Activated CD8-positive, alpha-beta memory T cell treated with anti-CD3 and anti-CD28 coated beads for 24 hours (primary cell): ENCODE measurements at regions not wholly inside any gene's neighbourhood (a gene's known extent, or its start where the extent isn't known, plus 50 kb on each side); places are given as distances from the start of the nearest gene placed in this dataset.
"Not testable (repeated sequence)": the region's sequence is repeated elsewhere in the genome, so short reads cannot be mapped to it uniquely, and the experiment has no call there.

Experiments used
- DNase-seq: peaks from one replicate; pipeline ENCODE4 v3.0.0-alpha.2; 2020

GRCh38 chr13:88436974-88437373 lies 765.8 kb downstream of the SLITRK5 start:
- DNase-seq: no peak

- DNase-seq: no peak
These were observed 779.3 kb downstream of the SLITRK5 start for GRCh38 chr13:88450515-88450914.

GRCh38 chr13:88456151-88456550 lies 785.0 kb downstream of the SLITRK5 start:
- DNase-seq: no peak

GRCh38 chr13:88459331-88459730 lies 788.2 kb downstream of the SLITRK5 start:
- no peak for DNase-seq

GRCh38 chr13:88461272-88462009 lies 790.3 kb downstream of the SLITRK5 start:
- no peak for DNase-seq

GRCh38 chr13:88464851-88465250 lies 793.7 kb downstream of the SLITRK5 start:
- DNase-seq: no peak

GRCh38 chr13:88472316-88472715 lies 801.1 kb downstream of the SLITRK5 start:
- no peak for DNase-seq

GRCh38 chr13:88483202-88483601 lies 812.0 kb downstream of the SLITRK5 start:
- DNase-seq: no peak

- DNase-seq: no peak
These were observed 836.7 kb downstream of the SLITRK5 start for GRCh38 chr13:88507909-88508308.

GRCh38 chr13:88512993-88513392 lies 841.8 kb downstream of the SLITRK5 start:
- not testable (repeated sequence) for DNase-seq

- DNase-seq: no peak
These were observed 855.1 kb downstream of the SLITRK5 start for GRCh38 chr13:88526186-88526852.

- DNase-seq: no peak
These were observed 855.7 kb downstream of the SLITRK5 start for GRCh38 chr13:88526853-88527215.

- no peak for DNase-seq
These were observed 870.8 kb downstream of the SLITRK5 start for GRCh38 chr13:88541994-88542393.

GRCh38 chr13:88544836-88545235 lies 873.7 kb downstream of the SLITRK5 start:
- DNase-seq: no peak

- DNase-seq: no peak
These were observed 881.8 kb downstream of the SLITRK5 start for GRCh38 chr13:88552966-88553365.

- DNase-seq: no peak
These were observed 894.4 kb downstream of the SLITRK5 start for GRCh38 chr13:88565566-88565965.

- no peak for DNase-seq
These were observed 914.7 kb downstream of the SLITRK5 start for GRCh38 chr13:88585861-88586260.

- no peak for DNase-seq
These were observed 915.1 kb downstream of the SLITRK5 start for GRCh38 chr13:88586263-88586662.

- DNase-seq: no peak
These were observed 919.4 kb downstream of the SLITRK5 start for GRCh38 chr13:88590574-88590973.

GRCh38 chr13:88592105-88592504 lies 920.9 kb downstream of the SLITRK5 start:
- no peak for DNase-seq

GRCh38 chr13:88601949-88602348 lies 930.8 kb downstream of the SLITRK5 start:
- DNase-seq: no peak

GRCh38 chr13:88602786-88603777 lies 931.9 kb downstream of the SLITRK5 start:
- no peak for DNase-seq

- DNase-seq: no peak
These were observed 946.0 kb downstream of the SLITRK5 start for GRCh38 chr13:88617176-88617575.
